HCT116 (cell line): ENCODE measurements at regions not wholly inside any gene's neighbourhood (a gene's known extent, or its start where the extent isn't known, plus 50 kb on each side); places are given as distances from the start of the nearest gene placed in this dataset.

Source experiments
- ATAC-seq: fragments of 200-7000 bp; cut with Tn5 transposase; 2 replicates; pipeline ENCODE4 v1.9.1; 2020; ENCODE audit warnings: mild to moderate bottlenecking, moderate library complexity
- BruUV-seq: library from RNA; stranded (reverse); fragments of 400-500 nt; replicated peaks from 2 replicates; lab custom pipeline; 2021; lab: Mats Ljungman, UMichigan
- CTCF ChIA-PET: fragments of 300-600 bp; sonication (Branson Sonifier 250); formaldehyde crosslinking; loops from one replicate; lab custom pipeline; 2021; ENCODE audit warnings: antibody characterized with exemption; lab: Charles Lee
- POLR2A ChIA-PET: fragments of 300-600, 350-600 bp; sonication (Branson Sonifier 250); formaldehyde crosslinking; loops from one replicate; lab custom pipeline; 2021; ENCODE audit warnings: antibody characterized with exemption; lab: Charles Lee
- RAD21 ChIA-PET, 2 experiments: fragments of 300-600 bp; sonication (Branson Sonifier 250); formaldehyde crosslinking; loops; one replicate each; lab custom pipeline; 2023; ENCODE audit warnings: low total read pairs in 2 of 2; ENCODE audit not compliant: uncharacterized antibody in 2 of 2, unreplicated experiment in 2 of 2, low non-redundant PET in 1 of 2; lab: Charles Lee
- DNase-seq: peaks from one replicate; pipeline ENCODE4 v3.0.0-alpha.2; 2010; ENCODE audit warnings: low read depth, low spot score
- H2AFZ ChIP-seq: fragments of 200-600 bp; shearing (Covaris generic), sonication (generic); 2 replicates; pipeline ENCODE4 v1.6.1; 2017; ENCODE audit warnings: low read depth, mixed run types, mixed read lengths, antibody characterized with exemption, low read length; ENCODE audit not compliant: poor library complexity, severe bottlenecking
- H3K27ac ChIP-seq: 2 replicates; pipeline ENCODE4 v1.5.1; 2012; ENCODE audit warnings: low read depth, low read length
- H3K27me3 ChIP-seq: fragments of 200-600 bp; sonication (generic); 2 replicates; pipeline ENCODE4 v1.6.1; 2016; ENCODE audit warnings: mixed run types, low read length, mixed read lengths; ENCODE audit not compliant: insufficient read depth
- H3K36me3 ChIP-seq, 2 experiments: fragments of 200-500 bp in 1 of 2; fragments of 200-600 bp in 1 of 2; sonication (Bioruptor generic) in 1 of 2; sonication (generic) in 1 of 2; 2 replicates each; pipeline versions ENCODE4 v1.5.1 to v1.6.1; 2014 to 2016; ENCODE audit warnings: low read length in 2 of 2, inconsistent platforms in 1 of 2, mixed read lengths in 1 of 2, mixed run types in 1 of 2; ENCODE audit not compliant: insufficient read depth in 2 of 2, control insufficient read depth in 1 of 2
- H3K4me1 ChIP-seq, 2 experiments: fragments of 200-600 bp in 1 of 2; sonication (generic) in 1 of 2; 2 replicates each; pipeline versions ENCODE4 v1.5.1 to v1.6.1; 2012 to 2017; ENCODE audit warnings: low read length in 2 of 2, inconsistent platforms in 1 of 2, mild to moderate bottlenecking in 1 of 2, mixed read lengths in 1 of 2, mixed run types in 1 of 2, moderate library complexity in 1 of 2; ENCODE audit not compliant: insufficient read depth in 2 of 2, control insufficient read depth in 1 of 2
- H3K4me2 ChIP-seq: fragments of 200-600 bp; sonication (generic); 2 replicates; pipeline ENCODE4 v1.6.1; 2017; ENCODE audit warnings: mixed run types, low read length, mixed read lengths
- H3K4me3 ChIP-seq, 2 experiments: fragments of 200-600 bp in 1 of 2; sonication (generic) in 1 of 2; replicated peaks in 1 of 2; 2 replicates each; pipeline ENCODE4 v1.5.1; 2011 to 2016; ENCODE audit warnings: low read length in 2 of 2, control low read depth in 1 of 2, low read depth in 1 of 2, mild to moderate bottlenecking in 1 of 2, mixed read lengths in 1 of 2, mixed run types in 1 of 2
- H3K79me2 ChIP-seq: fragments of 200-600 bp; sonication (generic); 2 replicates; pipeline ENCODE4 v1.6.1; 2017; ENCODE audit warnings: mild to moderate bottlenecking, mixed run types, low read length, moderate library complexity, mixed read lengths; ENCODE audit not compliant: insufficient read depth
- H3K9ac ChIP-seq: fragments of 200-600 bp; sonication (generic); 2 replicates; pipeline ENCODE4 v1.6.1; 2016; ENCODE audit warnings: low read length, mixed read lengths
- H3K9me2 ChIP-seq: fragments of 200-600 bp; sonication (generic), shearing (Covaris generic); 2 replicates; pipeline ENCODE4 v1.6.1; 2017; ENCODE audit warnings: mixed run types, mild to moderate bottlenecking, moderate library complexity; ENCODE audit not compliant: insufficient read depth
- H3K9me3 ChIP-seq, 2 experiments: fragments of 200-500 bp in 1 of 2; fragments of 200-600 bp in 1 of 2; sonication (Bioruptor generic) in 1 of 2; sonication (generic) in 1 of 2; 2 replicates each; pipeline ENCODE4 v1.6.1; 2014 to 2017; ENCODE audit warnings: low read length in 2 of 2, mixed read lengths in 2 of 2, inconsistent platforms in 1 of 2, low read depth in 1 of 2, mild to moderate bottlenecking in 1 of 2, mixed run types in 1 of 2, moderate library complexity in 1 of 2; ENCODE audit not compliant: control insufficient read depth in 1 of 2, insufficient read depth in 1 of 2
- H4K20me1 ChIP-seq: fragments of 200-600 bp; sonication (generic), shearing (Covaris generic); 2 replicates; pipeline ENCODE4 v1.6.1; 2017; ENCODE audit warnings: mixed run types, mild to moderate bottlenecking, moderate library complexity; ENCODE audit not compliant: insufficient read depth
- CBX3 ChIP-seq: IDR thresholded peaks from 2 replicates; pipeline ENCODE4 v1.6.1; 2012; ENCODE audit warnings: low read depth
- CEBPB ChIP-seq: IDR thresholded peaks from 2 replicates; pipeline ENCODE4 v1.6.1; 2012; ENCODE audit warnings: low read depth
- EGR1 ChIP-seq: IDR thresholded peaks from 2 replicates; pipeline ENCODE4 v1.6.1; 2012; ENCODE audit warnings: low read depth
- EZH2 ChIP-seq: fragments of 200-600 bp; sonication (generic); IDR thresholded peaks from 2 replicates; pipeline ENCODE4 v1.6.1; 2017; ENCODE audit warnings: antibody characterized with exemption, mixed run types
- EZH2phosphoT487 ChIP-seq: fragments of 200-600 bp; IDR thresholded peaks from 2 replicates; pipeline ENCODE4 v1.6.1; 2018; ENCODE audit warnings: antibody characterized with exemption, borderline replicate concordance
- FOSL1 ChIP-seq: IDR thresholded peaks from 2 replicates; pipeline ENCODE4 v1.6.1; 2012; ENCODE audit warnings: low read depth
- JUND ChIP-seq: IDR thresholded peaks from 2 replicates; pipeline ENCODE4 v1.6.1; 2012
- POLR2A ChIP-seq: IDR thresholded peaks from 2 replicates; pipeline ENCODE4 v1.7.0; 2011; ENCODE audit warnings: borderline replicate concordance; ENCODE audit not compliant: insufficient read depth, insufficient read length; ENCODE audit errors: extremely low read depth
- POLR2AphosphoS5 ChIP-seq: IDR thresholded peaks from 2 replicates; pipeline ENCODE4 v1.6.1; 2011; ENCODE audit warnings: mild to moderate bottlenecking, low read depth, low read length, moderate library complexity
- RAD21 ChIP-seq: IDR thresholded peaks from 2 replicates; pipeline ENCODE4 v1.6.1; 2012; ENCODE audit warnings: low read depth, mild to moderate bottlenecking
- SP1 ChIP-seq: IDR thresholded peaks from 2 replicates; pipeline ENCODE4 v1.6.1; 2012; ENCODE audit warnings: low read depth
- YY1 ChIP-seq: IDR thresholded peaks from 2 replicates; pipeline ENCODE4 v1.6.1; 2011; ENCODE audit warnings: low read length, low read depth, moderate library complexity, mild to moderate bottlenecking; ENCODE audit not compliant: insufficient replicate concordance; ENCODE audit errors: extremely low read depth
- ZFX ChIP-seq: fragments of 450-650 bp; IDR thresholded peaks from 2 replicates; pipeline ENCODE4 v1.6.1; 2017
- ZNF274 ChIP-seq: fragments of 200-500 bp; sonication (Bioruptor generic); IDR thresholded peaks from 2 replicates; pipeline ENCODE4 v1.6.1; 2014; ENCODE audit warnings: mild to moderate bottlenecking, low read depth, low read length, inconsistent platforms
- intact Hi-C: fragments of 100-400 bp; cut with micrococcal nuclease; formaldehyde crosslinking; loops from 2 replicates; pipeline ENCODE4 v1.10.0; 2022
- TF ChIP-seq, protein P1 (sequence below): IDR thresholded peaks from 2 replicates; pipeline ENCODE4 v1.6.1; 2012; ENCODE audit warnings: low read depth
- TF ChIP-seq, protein P2 (sequence below): IDR thresholded peaks from 2 replicates; pipeline ENCODE4 v1.6.1; 2011; ENCODE audit warnings: mild to moderate bottlenecking, low read length, moderate library complexity; ENCODE audit not compliant: insufficient replicate concordance; ENCODE audit errors: extremely low read depth
- TF ChIP-seq, protein P3 (sequence below), 3 experiments: fragments of 200-600 bp in 1 of 3; sonication (generic) in 1 of 3; IDR thresholded peaks in 2 of 3; conservative IDR thresholded peaks in 1 of 3; 2 replicates each; pipeline ENCODE4 v1.5.1; 2012 to 2017; ENCODE audit warnings: low read depth in 2 of 3, low read length in 2 of 3, antibody characterized with exemption in 1 of 3, borderline replicate concordance in 1 of 3, control low read depth in 1 of 3, mild to moderate bottlenecking in 1 of 3, mixed read lengths in 1 of 3, mixed run types in 1 of 3, moderate library complexity in 1 of 3; ENCODE audit not compliant: insufficient read depth in 1 of 3
- TF ChIP-seq, protein P4 (sequence below): IDR thresholded peaks from 2 replicates; pipeline ENCODE4 v1.6.1; 2012

DNA sequence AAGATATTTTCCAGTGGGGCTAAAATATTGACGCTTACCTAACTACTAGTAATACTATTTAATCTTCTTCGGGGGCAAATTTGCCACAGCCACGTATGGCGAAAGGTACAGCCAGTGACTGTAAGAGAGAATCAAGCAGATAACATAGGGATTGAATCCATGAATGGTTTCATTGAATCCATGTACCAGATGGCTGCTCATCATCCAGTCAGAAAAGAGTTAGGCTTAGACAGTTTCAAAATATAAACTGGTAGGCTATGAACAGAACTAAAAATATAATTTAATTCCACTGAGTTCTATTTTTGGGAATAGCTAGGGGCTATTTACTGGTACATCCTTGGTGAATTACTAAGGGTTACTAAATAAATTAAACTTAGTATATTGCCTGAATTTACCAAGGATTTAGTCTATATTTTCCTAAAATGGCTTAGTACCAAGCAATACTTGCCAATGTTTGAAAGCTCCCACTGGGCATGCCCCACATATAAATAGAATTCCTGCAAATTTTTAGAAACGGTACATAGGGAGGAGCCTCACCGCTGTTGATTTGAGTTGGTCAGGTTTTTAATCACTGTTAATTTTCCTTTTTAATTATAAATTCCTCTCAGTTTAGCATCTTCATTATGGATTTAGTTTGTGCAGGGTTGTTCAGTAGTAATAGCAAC is 55.8 kb upstream of the VLDLR start:
- peaks cover 4 to 13% of the 10 kb centered on the region in 2 experiments for H3K4me1 ChIP-seq
- H3K4me2 ChIP-seq = no peak overlapping the region
- no peak overlapping the region for H3K27ac ChIP-seq
- H3K27me3 ChIP-seq = no peaks in the 10 kb centered on the region
- ChIA-PET CTCF (no interaction called here), RAD21 (no interaction called here), POLR2A (no interaction called here)
- H3K9ac ChIP-seq = no peak overlapping the region
- H2AFZ ChIP-seq = no peak overlapping the region
- H3K79me2 ChIP-seq = no peaks in the 10 kb centered on the region
- no peak overlapping the region for H3K4me3 ChIP-seq
- H3K9me2 ChIP-seq = no peaks in the 10 kb centered on the region
- DNase-seq (no peak), ATAC-seq (no peak)
- BruUV-seq = no TSS peak
- TF ChIP-seq POLR2AphosphoS5 (no peak), EGR1 (no peak), EZH2phosphoT487 (no peak), POLR2A (no peak), EZH2 (no peak), SP1 (no peak), ZNF274 (no peak), RAD21 (no peak), CBX3 (no peak), ZFX (no peak), YY1 (no peak), FOSL1 (no peak), CEBPB (no peak), JUND (no peak)
- TF ChIP-seq, protein P1, sequence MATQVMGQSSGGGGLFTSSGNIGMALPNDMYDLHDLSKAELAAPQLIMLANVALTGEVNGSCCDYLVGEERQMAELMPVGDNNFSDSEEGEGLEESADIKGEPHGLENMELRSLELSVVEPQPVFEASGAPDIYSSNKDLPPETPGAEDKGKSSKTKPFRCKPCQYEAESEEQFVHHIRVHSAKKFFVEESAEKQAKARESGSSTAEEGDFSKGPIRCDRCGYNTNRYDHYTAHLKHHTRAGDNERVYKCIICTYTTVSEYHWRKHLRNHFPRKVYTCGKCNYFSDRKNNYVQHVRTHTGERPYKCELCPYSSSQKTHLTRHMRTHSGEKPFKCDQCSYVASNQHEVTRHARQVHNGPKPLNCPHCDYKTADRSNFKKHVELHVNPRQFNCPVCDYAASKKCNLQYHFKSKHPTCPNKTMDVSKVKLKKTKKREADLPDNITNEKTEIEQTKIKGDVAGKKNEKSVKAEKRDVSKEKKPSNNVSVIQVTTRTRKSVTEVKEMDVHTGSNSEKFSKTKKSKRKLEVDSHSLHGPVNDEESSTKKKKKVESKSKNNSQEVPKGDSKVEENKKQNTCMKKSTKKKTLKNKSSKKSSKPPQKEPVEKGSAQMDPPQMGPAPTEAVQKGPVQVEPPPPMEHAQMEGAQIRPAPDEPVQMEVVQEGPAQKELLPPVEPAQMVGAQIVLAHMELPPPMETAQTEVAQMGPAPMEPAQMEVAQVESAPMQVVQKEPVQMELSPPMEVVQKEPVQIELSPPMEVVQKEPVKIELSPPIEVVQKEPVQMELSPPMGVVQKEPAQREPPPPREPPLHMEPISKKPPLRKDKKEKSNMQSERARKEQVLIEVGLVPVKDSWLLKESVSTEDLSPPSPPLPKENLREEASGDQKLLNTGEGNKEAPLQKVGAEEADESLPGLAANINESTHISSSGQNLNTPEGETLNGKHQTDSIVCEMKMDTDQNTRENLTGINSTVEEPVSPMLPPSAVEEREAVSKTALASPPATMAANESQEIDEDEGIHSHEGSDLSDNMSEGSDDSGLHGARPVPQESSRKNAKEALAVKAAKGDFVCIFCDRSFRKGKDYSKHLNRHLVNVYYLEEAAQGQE = no peak
- TF ChIP-seq, protein P2, sequence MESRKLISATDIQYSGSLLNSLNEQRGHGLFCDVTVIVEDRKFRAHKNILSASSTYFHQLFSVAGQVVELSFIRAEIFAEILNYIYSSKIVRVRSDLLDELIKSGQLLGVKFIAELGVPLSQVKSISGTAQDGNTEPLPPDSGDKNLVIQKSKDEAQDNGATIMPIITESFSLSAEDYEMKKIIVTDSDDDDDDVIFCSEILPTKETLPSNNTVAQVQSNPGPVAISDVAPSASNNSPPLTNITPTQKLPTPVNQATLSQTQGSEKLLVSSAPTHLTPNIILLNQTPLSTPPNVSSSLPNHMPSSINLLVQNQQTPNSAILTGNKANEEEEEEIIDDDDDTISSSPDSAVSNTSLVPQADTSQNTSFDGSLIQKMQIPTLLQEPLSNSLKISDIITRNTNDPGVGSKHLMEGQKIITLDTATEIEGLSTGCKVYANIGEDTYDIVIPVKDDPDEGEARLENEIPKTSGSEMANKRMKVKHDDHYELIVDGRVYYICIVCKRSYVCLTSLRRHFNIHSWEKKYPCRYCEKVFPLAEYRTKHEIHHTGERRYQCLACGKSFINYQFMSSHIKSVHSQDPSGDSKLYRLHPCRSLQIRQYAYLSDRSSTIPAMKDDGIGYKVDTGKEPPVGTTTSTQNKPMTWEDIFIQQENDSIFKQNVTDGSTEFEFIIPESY = no peak
- TF ChIP-seq, protein P3, sequence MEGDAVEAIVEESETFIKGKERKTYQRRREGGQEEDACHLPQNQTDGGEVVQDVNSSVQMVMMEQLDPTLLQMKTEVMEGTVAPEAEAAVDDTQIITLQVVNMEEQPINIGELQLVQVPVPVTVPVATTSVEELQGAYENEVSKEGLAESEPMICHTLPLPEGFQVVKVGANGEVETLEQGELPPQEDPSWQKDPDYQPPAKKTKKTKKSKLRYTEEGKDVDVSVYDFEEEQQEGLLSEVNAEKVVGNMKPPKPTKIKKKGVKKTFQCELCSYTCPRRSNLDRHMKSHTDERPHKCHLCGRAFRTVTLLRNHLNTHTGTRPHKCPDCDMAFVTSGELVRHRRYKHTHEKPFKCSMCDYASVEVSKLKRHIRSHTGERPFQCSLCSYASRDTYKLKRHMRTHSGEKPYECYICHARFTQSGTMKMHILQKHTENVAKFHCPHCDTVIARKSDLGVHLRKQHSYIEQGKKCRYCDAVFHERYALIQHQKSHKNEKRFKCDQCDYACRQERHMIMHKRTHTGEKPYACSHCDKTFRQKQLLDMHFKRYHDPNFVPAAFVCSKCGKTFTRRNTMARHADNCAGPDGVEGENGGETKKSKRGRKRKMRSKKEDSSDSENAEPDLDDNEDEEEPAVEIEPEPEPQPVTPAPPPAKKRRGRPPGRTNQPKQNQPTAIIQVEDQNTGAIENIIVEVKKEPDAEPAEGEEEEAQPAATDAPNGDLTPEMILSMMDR (IDR thresholded peaks at IDR 0.05 in 2 of 3, conservative IDR thresholded peaks at IDR 0.05 in 1 of 3; ENCODE audit: borderline replicate concordance in 1 of 3, insufficient read depth in 1 of 3, low read depth in 2 of 3, low read length in 2 of 3) = no peak
- TF ChIP-seq, protein P4, sequence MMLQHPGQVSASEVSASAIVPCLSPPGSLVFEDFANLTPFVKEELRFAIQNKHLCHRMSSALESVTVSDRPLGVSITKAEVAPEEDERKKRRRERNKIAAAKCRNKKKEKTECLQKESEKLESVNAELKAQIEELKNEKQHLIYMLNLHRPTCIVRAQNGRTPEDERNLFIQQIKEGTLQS = no peak
- intact Hi-C loops = no loop called here
- no peaks in the 10 kb centered on the region for H3K36me3 ChIP-seq
- no peaks in the 10 kb centered on the region for H4K20me1 ChIP-seq
- no peaks in the 10 kb centered on the region for H3K9me3 ChIP-seq
